GM18505 (cell line): ENCODE measurements at regions not wholly inside any gene's neighbourhood (a gene's known extent, or its start where the extent isn't known, plus 50 kb on each side); places are given as distances from the start of the nearest gene placed in this dataset.
"Not testable (repeated sequence)": the region's sequence is repeated elsewhere in the genome, so short reads cannot be mapped to it uniquely, and the experiment has no call there.

Source experiments
- ATAC-seq: cut with Tn5 transposase; IDR thresholded peaks from one replicate; pipeline ENCODE4 v1.9.1; 2021; ENCODE audit not compliant: unreplicated experiment
- POLR2A ChIP-seq: IDR thresholded peaks from 4 replicates; pipeline ENCODE4 v1.6.1; 2011; ENCODE audit warnings: borderline replicate concordance; ENCODE audit not compliant: insufficient read depth, insufficient read length; ENCODE audit errors: extremely low read depth

DNA sequence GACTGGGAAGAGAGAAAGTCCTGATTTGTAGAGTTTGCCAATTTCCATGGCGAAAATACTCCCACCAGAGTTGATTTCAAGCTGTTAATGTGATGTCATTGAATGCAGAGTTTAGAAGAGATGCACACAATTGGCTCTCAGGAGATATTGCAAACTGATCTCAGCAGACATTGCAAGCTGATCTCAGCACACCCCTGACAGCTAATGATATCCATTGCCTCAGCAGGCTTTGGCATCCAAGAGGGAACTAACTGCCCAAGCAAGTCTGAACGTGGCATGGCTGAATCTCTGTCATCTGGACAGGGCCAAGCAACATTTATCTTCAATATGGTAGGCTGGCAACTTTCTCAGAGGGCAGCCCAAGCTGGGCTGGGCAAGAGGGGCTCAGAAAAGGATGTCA lies 78.4 kb upstream of the CYP1B1 start:
- TF ChIP-seq POLR2A: no peak
- ATAC-seq: no peak

DNA sequence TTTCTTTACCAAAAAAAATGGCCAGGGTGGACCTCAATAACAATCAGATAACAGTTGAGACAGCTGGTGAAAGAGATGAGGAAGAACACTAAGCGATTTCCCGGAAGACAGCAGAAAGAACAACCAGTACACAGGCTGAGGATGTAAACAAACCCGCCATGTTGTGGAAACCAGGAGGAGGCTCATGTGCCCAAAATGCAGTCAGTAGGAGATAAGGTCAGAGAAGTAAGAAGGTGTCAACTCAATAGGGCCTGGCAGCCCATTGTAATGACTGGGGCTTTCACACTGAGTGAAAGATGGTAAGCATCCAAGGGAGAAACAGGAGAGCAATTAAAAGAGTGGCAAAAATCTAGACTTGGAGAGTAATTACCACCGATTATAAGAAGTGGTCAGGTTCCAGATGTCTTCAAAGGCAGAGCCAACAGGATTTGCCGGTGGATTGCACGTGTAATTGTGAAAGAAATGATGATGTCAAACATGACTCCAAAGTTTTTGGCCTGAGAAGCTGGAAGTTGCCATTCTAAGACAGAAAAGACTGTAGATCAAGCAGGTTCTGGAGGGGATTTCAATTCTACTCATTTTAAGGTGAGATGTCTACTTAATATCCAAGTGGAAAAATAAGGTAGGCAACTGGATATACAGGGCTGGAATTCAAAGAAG lies 77.7 kb upstream of the CYP1B1 start:
- no peak for ATAC-seq
- no peak for TF ChIP-seq POLR2A

DNA sequence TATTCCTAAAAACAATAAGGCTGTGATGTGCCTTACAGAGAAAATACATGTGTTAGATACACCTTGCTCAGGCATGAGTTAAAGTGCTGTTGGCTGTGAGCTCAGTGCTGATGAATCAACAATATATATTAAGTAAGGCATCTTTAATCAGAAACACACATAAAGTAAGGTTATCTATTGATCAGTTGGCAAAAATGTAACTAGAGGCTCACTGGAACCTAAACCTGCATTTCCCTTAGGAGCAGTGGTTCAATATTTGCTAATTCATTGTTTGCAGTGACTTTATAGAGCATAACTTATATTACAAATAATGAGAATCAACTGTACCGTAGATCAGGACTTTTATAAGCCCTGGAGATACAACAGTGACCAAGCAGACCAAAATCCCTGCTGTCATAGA lies 77.0 kb upstream of the CYP1B1 start:
- ATAC-seq: no peak
- TF ChIP-seq POLR2A: no peak

DNA sequence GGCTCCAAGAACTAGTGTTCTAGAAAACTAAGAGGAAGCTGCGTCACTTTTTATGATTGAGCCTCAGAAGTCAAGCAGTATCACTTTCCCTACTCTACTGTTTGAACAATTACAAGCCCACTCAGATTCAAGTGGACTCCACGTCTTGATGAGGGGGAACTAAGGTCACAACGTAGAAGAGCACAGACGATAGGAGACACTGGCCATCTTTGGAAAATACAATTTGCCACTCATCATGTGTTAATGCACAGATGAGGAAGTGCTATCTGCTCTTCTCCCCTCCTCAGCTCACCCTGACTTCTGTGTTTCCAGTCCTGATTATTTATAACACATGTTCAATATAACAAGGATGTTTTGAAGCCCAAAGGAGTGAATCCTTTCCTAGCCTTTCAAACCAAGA lies 76.1 kb upstream of the CYP1B1 start:
- no peak for TF ChIP-seq POLR2A
- ATAC-seq: no peak

DNA sequence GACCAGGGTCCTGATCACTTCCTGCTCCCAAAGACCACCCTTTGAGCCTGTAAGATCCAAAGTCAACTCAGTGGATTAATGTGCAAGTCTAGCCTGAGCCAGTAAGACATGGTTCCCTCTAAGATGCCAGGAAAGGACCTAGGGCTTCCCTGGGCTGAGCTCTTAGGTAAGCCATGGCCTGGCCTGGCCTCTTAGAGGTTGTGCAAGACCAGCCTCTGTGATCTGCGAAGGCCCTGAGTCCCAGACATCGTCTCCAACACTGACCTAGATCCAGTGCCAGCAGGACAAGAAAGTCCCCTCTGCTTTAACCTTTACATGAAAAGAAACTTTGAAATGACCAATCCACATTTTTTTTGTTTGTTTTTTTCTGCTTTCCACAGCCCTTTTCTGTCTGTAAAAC lies 73.6 kb upstream of the CYP1B1 start:
- ATAC-seq: no peak

DNA sequence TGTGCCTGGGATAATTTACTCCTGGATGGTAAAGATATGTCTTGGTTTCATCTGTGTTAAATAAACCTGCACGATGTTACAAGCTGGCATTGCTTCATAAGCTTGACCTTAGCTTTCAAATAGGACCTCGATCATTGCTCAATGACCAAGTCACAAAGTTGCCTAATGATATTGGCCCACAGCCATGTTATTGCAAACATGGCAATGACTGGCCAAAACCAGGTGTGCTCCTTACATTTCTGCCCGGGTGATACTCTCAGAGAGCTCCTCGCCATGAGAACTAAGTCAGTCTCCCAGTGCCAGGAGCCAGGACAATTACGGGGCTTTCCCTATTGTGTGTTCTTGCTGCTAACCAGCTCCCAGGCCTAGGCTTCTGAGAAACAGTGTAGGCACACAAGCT lies 72.5 kb upstream of the CYP1B1 start:
- ATAC-seq: no peak
- TF ChIP-seq POLR2A: no peak

More for the DNA sequence above, 73.6 kb upstream of the CYP1B1 start:
- TF ChIP-seq POLR2A: no peak

DNA sequence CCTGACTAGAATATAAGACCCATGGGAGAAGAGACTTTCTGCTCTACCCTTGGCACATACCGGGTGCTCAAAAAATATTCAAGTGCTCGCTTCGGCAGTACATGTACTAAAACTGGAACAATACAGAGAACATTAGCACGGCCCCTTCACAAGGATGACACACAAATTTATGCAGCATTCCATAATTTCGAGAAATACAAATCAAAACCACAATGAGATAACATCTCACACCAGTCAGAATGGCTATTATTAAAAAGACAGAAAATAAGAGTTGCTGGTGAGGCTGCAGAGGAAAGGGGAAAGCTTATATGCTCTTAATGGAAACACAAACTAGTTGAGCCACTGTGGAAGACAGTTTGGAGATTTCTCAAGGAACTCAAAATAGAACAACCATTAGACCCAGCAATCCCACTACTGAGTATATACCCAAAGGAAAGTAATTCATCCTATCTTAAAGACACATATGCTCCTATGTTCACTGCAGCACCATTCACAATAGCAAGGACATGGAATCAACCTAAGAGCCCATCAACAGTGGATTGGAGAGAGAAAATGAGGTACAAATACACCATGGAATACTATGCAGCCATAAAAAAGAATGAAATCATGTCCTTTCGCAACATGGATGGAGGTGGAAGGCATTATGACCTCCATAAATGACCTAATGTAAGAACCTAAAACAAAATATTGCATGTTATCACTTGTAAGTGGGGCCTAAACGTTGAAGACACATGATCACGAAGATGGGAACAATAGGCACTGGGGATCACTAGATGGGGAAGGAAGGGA lies 71.6 kb upstream of the CYP1B1 start:
- no peak for TF ChIP-seq POLR2A
- no peak for ATAC-seq

DNA sequence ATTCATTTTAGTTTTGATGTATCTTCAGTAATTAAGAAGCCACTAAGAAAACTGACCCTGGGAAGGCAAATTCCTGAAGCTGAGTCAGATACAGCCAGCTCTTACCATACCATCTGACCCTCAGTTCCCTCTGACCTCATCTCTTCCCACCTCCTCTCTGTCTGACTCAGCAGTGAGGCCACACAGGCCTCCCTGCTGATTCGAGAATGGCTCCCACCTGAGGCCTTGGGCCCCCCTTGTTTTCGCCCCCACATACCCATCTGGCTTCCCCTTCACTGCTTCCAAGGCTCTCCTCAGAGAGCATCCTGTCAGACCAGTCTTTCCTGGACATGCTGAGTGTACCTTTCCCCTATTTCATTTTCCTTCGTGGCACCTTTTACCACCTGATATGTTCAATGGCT lies 71.0 kb upstream of the CYP1B1 start:
- peak; percentile 22 for TF ChIP-seq POLR2A
- peak; percentile 68 for ATAC-seq

DNA sequence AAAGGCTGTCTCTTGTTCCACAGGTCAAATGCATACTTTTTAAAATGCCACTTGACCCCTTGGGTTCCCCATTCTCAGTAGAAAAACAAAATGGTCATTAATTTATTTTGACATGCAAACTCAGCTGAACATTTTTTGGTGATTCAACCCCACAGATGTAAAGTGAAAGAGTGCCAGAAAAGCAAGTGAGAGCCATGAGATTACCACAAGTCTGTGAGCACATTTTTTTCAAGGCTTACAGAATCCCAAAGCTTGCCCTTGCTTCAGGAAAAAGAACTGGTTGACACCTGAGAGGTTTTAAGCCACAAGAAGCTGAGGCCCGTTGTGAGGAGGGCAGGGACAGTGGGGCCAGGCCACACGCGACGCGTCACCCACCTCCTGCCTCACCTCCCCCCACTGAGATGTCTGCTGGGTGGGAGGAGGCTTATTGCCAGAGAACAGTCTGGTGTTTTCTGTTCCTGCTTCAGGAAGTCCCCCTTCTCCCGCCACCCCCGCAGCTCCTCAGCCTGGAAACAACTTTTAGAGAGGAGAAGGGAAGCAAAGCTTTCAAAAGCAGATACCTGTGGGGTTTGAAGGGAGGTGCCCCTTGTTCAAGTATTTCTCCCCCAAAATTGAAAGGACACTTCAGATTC lies 70.4 kb upstream of the CYP1B1 start:
- peak; percentile 68 for ATAC-seq
- peak; percentile 40 for TF ChIP-seq POLR2A

DNA sequence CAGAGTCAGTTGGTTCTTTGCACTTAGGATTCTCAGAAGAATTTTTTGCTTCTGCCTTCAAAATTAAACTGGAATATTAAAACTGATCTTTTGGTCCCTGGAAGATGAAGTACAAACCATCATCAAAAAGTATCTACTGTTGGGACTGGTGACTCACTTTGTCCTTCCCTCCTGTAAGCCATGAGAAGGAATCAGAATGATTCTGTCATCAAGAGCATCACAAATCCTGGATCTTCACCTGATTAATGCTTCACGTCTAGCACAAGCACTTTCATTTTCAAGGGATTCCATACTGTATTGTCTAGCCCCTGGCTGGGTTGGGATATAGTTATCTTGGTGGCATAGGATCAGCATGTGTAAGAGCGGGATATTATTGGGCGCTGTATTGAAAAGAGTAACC lies 69.3 kb upstream of the CYP1B1 start:
- TF ChIP-seq POLR2A: no peak
- ATAC-seq: no peak

DNA sequence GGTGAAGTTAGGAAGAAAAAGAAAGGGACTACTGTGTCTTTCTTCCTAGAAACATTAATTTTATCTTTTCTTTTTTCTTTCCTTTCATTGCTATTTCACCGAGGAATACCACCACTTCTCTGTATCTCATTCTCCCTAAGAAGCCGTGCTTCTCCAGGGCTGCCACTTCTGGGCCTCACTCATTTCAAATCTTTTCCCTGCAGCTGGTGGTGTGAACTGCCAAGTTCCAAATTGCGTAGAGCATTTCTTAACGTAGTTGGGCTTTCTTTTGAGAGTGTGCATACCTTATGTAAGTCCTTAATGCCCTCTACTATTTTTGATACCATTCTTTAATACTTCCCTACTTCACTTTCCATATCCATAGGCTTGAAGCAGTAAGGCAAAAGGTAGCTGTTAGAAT lies 66.7 kb upstream of the CYP1B1 start:
- TF ChIP-seq POLR2A: no peak
- no peak for ATAC-seq

DNA sequence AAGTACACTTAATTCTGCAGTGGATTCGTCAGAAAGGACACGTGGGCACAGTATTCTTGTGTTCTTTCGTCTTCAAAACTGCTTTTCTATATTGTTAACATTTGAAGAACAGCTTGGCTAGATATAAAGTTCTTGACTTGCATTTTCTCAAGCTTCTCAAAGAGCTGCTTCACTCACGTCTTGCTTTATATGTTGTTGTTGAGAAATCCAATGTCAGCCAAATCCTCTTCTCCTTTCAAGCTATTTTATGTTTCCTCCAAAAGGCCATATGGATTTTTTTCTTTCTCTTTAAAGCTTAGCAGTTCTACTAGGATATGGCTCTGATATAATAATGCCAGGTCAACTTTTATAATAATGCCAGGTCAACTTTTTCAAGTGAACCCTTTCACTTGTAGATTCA lies 65.5 kb upstream of the CYP1B1 start:
- TF ChIP-seq POLR2A: no peak

DNA sequence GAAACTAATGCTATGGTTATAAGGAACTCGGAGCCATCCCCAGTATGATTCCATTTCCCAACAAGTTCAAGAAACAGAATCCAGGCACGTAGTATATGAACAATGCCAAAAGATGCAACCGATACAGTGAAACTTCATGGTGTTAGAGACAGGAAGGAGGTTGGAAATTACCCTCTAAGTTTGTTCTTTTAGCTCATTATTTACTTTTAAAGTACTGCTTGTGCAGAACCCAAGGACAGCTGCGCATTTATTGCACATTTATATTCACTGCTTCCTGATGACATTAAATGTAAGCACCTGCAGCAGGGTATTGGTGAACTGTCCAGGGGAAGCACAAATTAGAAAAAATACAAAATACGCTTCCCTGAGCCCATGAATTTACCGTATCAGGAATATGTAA lies 63.0 kb upstream of the CYP1B1 start:
- no peak for ATAC-seq
- no peak for TF ChIP-seq POLR2A

More for the DNA sequence above, 65.5 kb upstream of the CYP1B1 start:
- ATAC-seq: no peak

DNA sequence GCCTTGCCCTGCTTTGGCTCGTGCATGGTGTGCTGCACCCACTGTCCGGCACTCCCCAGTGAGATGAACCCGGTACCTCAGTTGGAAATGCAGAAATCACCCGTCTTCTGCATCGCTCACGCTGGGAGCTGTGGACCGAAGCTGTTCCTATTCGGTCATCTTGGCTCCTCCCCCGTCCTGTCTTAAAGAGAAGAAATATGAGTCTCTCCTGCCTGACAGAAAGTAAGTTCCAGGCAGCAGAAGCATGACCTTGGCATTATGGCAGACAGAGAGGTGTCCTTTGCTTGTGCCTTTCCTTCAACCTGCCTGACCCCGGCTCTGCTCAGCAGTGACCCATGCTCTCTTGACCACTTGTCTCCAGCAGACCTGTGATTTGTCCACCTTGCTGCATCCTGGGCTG lies 62.5 kb upstream of the CYP1B1 start:
- TF ChIP-seq POLR2A: no peak
- no peak for ATAC-seq

DNA sequence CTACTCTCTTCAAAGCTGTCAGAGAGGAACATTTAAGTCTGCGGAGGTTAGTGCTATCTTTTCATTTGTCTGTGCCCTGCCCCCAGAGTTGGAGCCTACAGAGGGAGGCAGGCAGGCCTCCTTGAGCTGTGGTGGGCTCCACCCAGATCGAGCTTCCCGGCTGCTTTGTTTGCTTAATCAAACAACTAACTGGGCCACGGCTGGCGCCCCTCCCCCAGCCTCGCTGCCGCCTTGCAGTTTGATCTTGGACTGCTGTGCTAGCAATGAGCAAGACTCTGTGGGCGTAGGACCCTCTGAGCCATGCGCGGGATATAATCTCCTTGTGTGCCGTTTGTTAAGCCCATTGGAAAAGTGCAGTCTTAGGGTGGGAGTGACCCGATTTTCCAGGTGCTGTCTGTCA lies 62.0 kb upstream of the CYP1B1 start:
- ATAC-seq: not testable (repeated sequence)

DNA sequence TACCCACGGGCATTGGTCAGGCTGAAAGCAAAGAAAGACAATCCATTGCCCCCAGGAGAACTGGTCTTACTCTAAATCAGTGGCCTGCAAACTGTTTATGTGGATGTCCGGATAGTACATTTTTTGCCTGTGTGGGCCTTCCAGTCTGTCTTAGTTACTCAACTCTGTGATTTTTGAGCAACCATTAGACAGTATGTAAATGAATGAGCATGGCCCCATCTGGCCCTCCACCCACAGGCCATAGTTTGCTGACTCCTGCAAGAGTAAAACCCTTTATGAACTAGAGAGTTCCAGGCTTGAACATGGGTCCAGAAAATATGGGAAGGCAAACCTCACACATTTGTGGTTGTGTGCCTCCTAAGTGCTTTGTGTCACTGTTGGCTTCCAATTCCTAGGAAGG lies 55.7 kb upstream of the CYP1B1 start:
- no peak for ATAC-seq
- no peak for TF ChIP-seq POLR2A
